Epithelial cell of proximal tubule (primary cell): ENCODE measurements at regions not wholly inside any gene's neighbourhood (a gene's known extent, or its start where the extent isn't known, plus 50 kb on each side); places are given as distances from the start of the nearest gene placed in this dataset.

ENCODE experiments used
- DNase-seq: peaks from one replicate; pipeline ENCODE4 v3.0.0-alpha.2; 2011; ENCODE audit warnings: low read depth
- H3K4me3 ChIP-seq: 2 replicates; pipeline ENCODE4 v1.5.1; 2011; ENCODE audit warnings: low read depth, mild to moderate bottlenecking, low read length
- TF ChIP-seq, protein P1 (sequence below): conservative IDR thresholded peaks from 2 replicates; pipeline ENCODE4 v1.5.1; 2012; ENCODE audit warnings: low read depth, mild to moderate bottlenecking, low read length

DNA sequence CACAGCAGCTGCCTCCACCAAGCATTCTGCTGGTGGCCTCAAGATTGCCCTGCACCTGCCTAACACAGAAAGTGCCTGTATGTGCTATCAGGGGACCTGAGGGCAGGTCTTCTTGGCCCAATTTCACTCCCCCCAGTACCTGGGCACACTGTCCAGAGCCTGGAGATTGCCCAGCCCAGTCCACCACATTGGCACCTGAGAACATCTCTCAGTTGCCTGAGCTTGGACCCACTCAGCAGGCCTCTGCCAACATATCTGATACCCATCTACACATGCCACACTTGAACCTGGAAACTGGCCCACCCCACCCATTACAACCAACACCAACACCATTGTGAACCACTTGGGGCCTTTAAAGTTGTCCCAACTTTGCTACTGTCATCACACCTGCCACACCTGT lies 1523.1 kb upstream of the CDH9 start:
- DNase-seq, result no peak
- TF ChIP-seq, protein P1, sequence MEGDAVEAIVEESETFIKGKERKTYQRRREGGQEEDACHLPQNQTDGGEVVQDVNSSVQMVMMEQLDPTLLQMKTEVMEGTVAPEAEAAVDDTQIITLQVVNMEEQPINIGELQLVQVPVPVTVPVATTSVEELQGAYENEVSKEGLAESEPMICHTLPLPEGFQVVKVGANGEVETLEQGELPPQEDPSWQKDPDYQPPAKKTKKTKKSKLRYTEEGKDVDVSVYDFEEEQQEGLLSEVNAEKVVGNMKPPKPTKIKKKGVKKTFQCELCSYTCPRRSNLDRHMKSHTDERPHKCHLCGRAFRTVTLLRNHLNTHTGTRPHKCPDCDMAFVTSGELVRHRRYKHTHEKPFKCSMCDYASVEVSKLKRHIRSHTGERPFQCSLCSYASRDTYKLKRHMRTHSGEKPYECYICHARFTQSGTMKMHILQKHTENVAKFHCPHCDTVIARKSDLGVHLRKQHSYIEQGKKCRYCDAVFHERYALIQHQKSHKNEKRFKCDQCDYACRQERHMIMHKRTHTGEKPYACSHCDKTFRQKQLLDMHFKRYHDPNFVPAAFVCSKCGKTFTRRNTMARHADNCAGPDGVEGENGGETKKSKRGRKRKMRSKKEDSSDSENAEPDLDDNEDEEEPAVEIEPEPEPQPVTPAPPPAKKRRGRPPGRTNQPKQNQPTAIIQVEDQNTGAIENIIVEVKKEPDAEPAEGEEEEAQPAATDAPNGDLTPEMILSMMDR, result no peak
- no peak overlapping the region for H3K4me3 ChIP-seq

DNA sequence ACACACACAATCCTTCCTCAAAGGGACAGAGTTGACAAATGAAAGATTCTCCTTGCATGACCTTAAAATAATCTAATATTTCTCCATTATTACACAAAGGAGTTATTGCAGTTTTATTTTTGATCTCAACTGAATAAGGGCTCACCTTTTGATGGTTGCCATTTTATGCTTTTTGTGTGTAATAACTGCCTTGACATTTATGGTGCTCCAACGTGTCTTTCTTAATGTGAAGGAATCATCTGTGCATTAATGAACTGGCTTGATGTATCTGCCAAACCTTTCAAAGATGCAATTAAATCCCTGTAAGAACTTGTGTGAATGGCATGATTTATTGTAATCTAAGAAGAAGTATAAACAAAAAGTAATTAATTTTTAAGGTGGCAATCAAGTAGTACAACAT lies 1519.8 kb upstream of the CDH9 start:
- TF ChIP-seq, protein P1, result no peak
- DNase-seq, result no peak
- H3K4me3 ChIP-seq, result no peak overlapping the region

DNA sequence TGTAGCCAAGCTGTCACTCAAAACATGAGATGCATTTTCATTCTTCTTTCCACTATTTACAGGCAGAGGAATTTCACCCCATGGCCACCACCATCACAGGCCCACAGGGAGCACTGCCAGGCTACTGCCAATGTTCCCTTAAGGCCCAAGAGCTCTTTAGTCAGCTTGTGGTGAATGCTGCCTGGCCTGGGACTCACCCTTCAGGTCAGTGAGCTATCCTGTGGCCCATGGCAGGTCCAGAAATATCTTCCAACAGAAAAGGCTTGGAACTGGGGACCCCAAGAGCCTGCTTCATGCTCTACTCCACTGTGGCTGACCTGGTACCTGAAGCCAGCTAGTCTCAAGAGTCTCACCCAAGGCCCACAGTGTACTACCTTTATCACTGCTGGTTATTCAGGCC lies 1518.7 kb upstream of the CDH9 start:
- H3K4me3 ChIP-seq, result no peak overlapping the region
- TF ChIP-seq, protein P1, result no peak
- DNase-seq, result no peak

DNA sequence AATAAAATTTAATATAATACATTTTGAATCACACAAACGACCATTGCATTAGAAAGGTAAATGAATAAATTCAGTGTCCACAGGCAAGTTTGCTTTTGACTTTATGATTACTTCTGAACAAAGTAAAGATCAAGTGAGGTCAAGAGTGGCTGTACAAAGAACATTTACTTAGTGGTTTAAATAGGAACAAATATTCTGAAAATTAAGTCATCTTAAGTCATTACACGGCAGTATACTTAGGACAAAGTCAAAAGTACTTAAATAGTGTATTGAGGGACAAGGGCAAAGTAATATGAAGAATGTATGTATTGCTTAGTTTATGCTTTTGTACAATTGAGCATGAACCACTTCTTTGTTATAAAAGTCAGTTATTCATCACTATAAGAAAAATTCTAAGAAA lies 1511.2 kb upstream of the CDH9 start:
- DNase-seq, result no peak
- TF ChIP-seq, protein P1, result no peak
- no peak overlapping the region for H3K4me3 ChIP-seq

DNA sequence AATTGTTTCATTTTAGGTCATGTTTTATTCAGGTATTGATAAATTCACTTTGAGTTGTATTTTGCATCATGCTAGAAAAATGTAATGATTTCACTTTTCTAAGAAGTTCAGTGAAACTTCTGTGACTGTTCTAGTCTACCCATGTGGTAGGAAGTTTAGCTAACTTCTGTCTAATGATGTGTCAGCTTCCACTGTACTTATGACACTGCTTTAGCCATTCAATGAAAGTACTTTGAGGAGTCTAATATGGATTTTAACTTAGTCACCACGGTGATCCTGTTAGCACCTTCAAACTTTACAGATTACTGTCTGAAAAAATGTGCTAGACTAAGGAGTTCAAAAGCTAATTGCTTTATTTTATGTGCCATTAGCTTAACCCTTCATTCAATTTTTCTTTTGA lies 1510.5 kb upstream of the CDH9 start:
- DNase-seq, result no peak
- TF ChIP-seq, protein P1, result no peak

DNA sequence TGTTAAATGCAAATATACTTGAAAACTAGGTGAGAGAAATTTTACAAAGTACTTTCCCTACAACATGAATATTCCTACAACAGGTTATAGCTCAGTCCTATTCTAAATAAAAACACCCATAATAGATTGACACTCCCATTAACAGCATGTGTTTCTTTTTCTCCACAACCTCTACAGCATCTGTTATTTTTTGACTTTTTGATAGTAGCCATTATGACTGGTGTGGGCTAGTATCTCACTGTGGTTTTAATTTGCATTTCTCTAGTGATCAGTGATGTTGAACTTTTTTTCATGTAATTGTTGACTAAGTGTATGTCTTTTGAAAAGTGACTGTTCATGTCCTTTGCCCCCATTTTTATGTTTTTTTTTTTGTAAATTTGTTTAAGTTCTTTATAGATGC lies 1506.1 kb upstream of the CDH9 start:
- TF ChIP-seq, protein P1, result no peak
- DNase-seq, result no peak
- no peak overlapping the region for H3K4me3 ChIP-seq

More for the DNA sequence above, 1510.5 kb upstream of the CDH9 start:
- no peak overlapping the region for H3K4me3 ChIP-seq

DNA sequence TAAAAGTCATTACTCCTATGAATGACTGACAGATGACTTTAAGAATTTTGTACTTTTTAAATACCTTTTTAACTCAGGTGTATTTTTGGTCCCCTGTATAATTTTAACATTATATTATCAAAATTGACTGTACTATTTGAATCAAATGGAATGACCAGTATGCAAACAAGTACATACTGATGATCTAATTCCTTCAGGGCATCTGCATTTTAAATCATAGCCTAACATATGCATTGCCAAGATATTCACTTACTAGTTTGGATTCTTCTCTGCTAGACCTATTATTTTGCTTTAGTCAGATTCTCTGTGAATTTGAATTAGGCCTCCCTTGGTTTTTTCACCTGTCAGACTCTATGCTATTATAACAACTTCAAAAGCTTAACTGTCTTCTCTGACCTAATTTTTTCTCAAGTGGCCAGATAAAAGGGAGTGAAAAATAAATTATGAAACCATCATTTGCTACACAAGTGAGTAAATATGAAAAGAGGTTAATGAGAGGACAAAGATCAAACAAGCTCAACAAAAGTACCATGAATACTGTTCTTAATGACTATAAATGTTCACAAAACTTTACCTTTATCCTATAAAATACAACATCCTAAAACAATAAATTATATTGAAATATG lies 1505.2 kb upstream of the CDH9 start:
- DNase-seq, result no peak
- no peak overlapping the region for H3K4me3 ChIP-seq
- TF ChIP-seq, protein P1, result no peak
